Activated T-cell treated with anti-CD3 and anti-CD28 coated beads for 48 hours (primary cell): ENCODE measurements at regions not wholly inside any gene's neighbourhood (a gene's known extent, or its start where the extent isn't known, plus 50 kb on each side); places are given as distances from the start of the nearest gene placed in this dataset.
"Not testable (repeated sequence)": the region's sequence is repeated elsewhere in the genome, so short reads cannot be mapped to it uniquely, and the experiment has no call there.

Experiments used
- DNase-seq: peaks from one replicate; pipeline ENCODE4 v3.0.0-alpha.2; 2020; ENCODE audit warnings: low read depth

- no peak for DNase-seq
Observed at GRCh38 chr12:5165296-5165970, 121.8 kb downstream of the KCNA5 start.

GRCh38 chr12:5166976-5167375, 123.3 kb downstream of the KCNA5 start:
- no peak for DNase-seq

GRCh38 chr12:5168148-5168547, 124.5 kb downstream of the KCNA5 start:
- DNase-seq: no peak

- no peak for DNase-seq
Observed at GRCh38 chr12:5170844-5171243, 127.2 kb downstream of the KCNA5 start.

- DNase-seq: no peak
Observed at GRCh38 chr12:5171701-5172100, 128.0 kb downstream of the KCNA5 start.

GRCh38 chr12:5172886-5173285, 129.2 kb downstream of the KCNA5 start:
- DNase-seq: no peak

- DNase-seq: no peak
Observed at GRCh38 chr12:5173511-5174011, 129.9 kb downstream of the KCNA5 start.

- not testable (repeated sequence) for DNase-seq
Observed at GRCh38 chr12:5175415-5175814, 131.7 kb downstream of the KCNA5 start.

GRCh38 chr12:5176036-5176435, 132.4 kb downstream of the KCNA5 start:
- no peak for DNase-seq

- DNase-seq: no peak
Observed at GRCh38 chr12:5177096-5177495, 133.4 kb downstream of the KCNA5 start.

GRCh38 chr12:5177731-5178130, 134.1 kb downstream of the KCNA5 start:
- no peak for DNase-seq

- no peak for DNase-seq
Observed at GRCh38 chr12:5178571-5178970, 134.9 kb downstream of the KCNA5 start.

- DNase-seq: no peak
Observed at GRCh38 chr12:5180496-5180895, 136.8 kb downstream of the KCNA5 start.

- DNase-seq: no peak
Observed at GRCh38 chr12:5184186-5184585, 140.5 kb downstream of the KCNA5 start.

GRCh38 chr12:5185435-5186069, 141.9 kb downstream of the KCNA5 start:
- no peak for DNase-seq

- no peak for DNase-seq
Observed at GRCh38 chr12:5186715-5187114, 143.0 kb downstream of the KCNA5 start.

- no peak for DNase-seq
Observed at GRCh38 chr12:5187136-5187535, 143.5 kb downstream of the KCNA5 start.

- no peak for DNase-seq
Observed at GRCh38 chr12:5188472-5188871, 144.8 kb downstream of the KCNA5 start.

GRCh38 chr12:5189173-5189572, 145.5 kb downstream of the KCNA5 start:
- no peak for DNase-seq

- no peak for DNase-seq
Observed at GRCh38 chr12:5191803-5192538, 148.3 kb downstream of the KCNA5 start.

- no peak for DNase-seq
Observed at GRCh38 chr12:5192726-5193125, 149.0 kb downstream of the KCNA5 start.

GRCh38 chr12:5194306-5194705, 150.6 kb downstream of the KCNA5 start:
- DNase-seq: no peak

- DNase-seq: no peak
Observed at GRCh38 chr12:5195244-5195643, 151.6 kb downstream of the KCNA5 start.
